ENCODE measurements at regions not wholly inside any gene's neighbourhood (a gene's known extent, or its start where the extent isn't known, plus 50 kb on each side); places are given as distances from the start of the nearest gene placed in this dataset.

DNA sequence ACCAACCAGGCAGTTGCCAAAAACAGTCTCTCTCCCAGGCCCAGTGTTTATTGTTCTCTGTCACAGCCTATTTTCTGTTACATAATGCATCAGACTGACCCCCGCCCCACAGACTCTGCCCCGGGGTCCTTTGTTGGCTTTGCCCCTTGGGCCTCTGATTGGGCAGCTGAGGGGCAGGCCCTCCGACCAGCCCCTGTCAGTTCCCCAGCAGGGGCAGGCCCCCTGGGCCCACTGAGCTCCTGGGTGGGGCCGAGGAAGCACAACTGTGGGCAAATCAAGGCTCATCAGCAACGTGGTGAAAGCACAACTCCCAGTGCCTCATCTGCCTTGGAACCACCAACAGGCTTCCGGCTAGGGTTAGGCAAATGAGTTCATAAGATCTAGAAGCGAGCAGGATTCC lies 160.1 kb upstream of the MYCN start:
- H3K27ac ChIP-seq = peak overlapping the region; percentile 31 to 57; a peak in 3 of 6 replicates
- no peak for ATAC-seq
- no peak overlapping the region for H3K4me2 ChIP-seq
- WGBS (ENCODE audit: missing lambda C conversion rate) = 50% methylated on average over 7 of the region's 7 CpGs
- ChIA-PET CTCF (no interaction called here), POLR2A (no interaction called here)
- H3K4me1 ChIP-seq = peaks cover 36% of the 10 kb centered on the region
- no peak for FAIRE-seq
- no peak for TF ChIP-seq FOSL2 (IDR thresholded peaks at IDR 0.05)
- TF ChIP-seq FOSL2 (CRISPR knock-in tag; IDR thresholded peaks at IDR 0.05) = no peak
- no peak for TF ChIP-seq JUNB (IDR thresholded peaks at IDR 0.05)
- H3K9me3 ChIP-seq = no peaks in the 10 kb centered on the region
- no peak overlapping the region for H3K4me3 ChIP-seq
- DNase-seq (ENCODE audit: low read depth in 1 of 2, low spot score in 1 of 2) = no peak

DNA sequence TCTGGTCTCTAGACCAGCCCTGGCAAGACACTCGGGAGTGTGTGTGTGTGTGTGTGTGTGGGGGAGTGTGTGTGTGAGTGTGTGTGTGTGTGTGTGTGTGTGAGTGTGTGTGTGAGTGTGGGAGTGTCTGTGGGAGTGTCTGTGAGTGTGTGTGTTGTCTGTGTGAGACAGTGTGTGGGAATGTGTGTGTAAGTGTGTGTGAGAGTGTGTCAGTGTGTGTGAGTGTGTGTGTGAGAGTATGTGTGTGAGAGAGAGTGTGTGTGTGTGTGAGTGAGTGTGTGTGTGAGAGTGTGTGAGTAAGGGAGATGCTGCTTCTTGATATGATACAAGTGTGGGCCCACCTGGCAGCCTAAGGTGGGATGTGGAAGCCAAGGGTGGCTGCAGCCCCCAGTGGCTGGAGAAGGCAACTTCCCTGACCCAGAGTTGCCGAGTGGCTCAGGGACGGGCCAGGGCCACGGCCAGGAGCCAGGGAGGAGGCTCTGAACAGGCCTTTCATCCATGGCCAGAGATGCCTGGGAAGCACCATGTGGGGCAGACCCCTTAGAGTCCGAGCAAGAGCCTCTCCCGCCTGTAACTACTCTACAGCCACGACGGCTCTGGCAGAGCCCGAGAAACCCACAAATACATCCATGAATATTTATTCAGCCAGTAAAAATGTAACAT lies 159.3 kb upstream of the MYCN start:
- peaks cover 36% of the 10 kb centered on the region for H3K4me1 ChIP-seq
- ChIA-PET CTCF (interaction anchor here (2.1 kb wide), 1 partner anchor 11 kb away, joined by 6 read pairs; no protein-coding TSS in a partner anchor), POLR2A (no interaction called here)
- DNase-seq (ENCODE audit: low read depth in 1 of 2, low spot score in 1 of 2) (peak in 1 of 2 experiments; percentile 25), ATAC-seq (peak; percentile 50 to 77; a peak in 4 of 6 replicates), FAIRE-seq (no peak)
- no peak overlapping the region for H3K4me3 ChIP-seq
- no peaks in the 10 kb centered on the region for H3K9me3 ChIP-seq
- 70% methylated on average over 9 of the region's 9 CpGs for WGBS (ENCODE audit: missing lambda C conversion rate)
- TF ChIP-seq JUNB (IDR thresholded peaks at IDR 0.05) = no peak
- TF ChIP-seq, protein P1, sequence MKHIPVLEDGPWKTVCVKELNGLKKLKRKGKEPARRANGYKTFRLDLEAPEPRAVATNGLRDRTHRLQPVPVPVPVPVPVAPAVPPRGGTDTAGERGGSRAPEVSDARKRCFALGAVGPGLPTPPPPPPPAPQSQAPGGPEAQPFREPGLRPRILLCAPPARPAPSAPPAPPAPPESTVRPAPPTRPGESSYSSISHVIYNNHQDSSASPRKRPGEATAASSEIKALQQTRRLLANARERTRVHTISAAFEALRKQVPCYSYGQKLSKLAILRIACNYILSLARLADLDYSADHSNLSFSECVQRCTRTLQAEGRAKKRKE (CRISPR knock-in tag; IDR thresholded peaks at IDR 0.05; ENCODE audit: low read depth) = no peak
- TF ChIP-seq POLR2AphosphoS2 (conservative IDR thresholded peaks at IDR 0.05; ENCODE audit: low read length) = no peak
- TF ChIP-seq, protein P2, sequence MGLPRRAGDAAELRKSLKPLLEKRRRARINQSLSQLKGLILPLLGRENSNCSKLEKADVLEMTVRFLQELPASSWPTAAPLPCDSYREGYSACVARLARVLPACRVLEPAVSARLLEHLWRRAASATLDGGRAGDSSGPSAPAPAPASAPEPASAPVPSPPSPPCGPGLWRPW (IDR thresholded peaks at IDR 0.05) = no peak
- no peak for TF ChIP-seq FOSB (CRISPR knock-in tag; IDR thresholded peaks at IDR 0.05)
- TF ChIP-seq EP300 (IDR thresholded peaks at IDR 0.05) = no peak
- TF ChIP-seq HOXB5 (CRISPR knock-in tag; IDR thresholded peaks at IDR 0.05) = no peak
- H3K4me2 ChIP-seq = peak overlapping the region; percentile 87; the same call in 2 of the 3 replicates
- peak overlapping the region; percentile 56 to 57 for H3K27ac ChIP-seq

DNA sequence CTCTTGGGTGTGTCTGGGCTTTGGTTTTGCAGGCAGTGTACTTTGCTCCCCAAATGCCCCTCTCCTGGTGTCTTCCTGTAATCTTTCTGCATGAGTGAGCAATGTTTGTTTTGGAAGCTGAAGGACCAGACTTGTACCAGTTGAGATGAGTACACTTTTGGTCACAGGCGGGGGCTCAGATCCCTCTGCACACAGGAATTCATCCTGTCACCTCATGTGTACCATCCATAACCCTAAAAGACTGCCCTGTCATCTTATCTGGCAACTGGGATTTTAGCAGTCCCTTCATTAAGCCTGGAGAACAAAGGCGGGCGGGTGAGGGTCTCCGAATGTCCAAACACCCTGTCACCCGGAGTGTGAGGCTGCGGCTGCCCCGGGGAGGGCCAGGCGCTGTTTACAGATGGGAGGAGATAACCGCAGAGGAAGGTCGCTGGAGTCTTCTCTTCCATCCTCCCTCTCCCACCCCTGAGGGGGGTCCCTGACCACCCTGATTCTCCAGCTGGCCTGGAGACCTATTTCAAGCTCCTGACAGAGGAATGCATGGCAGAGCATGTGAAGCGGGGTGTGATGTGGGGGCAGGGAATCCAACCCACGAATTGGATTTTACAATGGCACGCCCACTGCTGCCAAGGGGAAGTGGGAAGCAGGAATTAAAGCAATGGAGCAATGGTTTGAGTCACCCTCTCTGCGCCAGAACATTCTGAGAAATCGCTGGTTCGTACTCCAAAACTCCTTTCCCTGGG lies 158.2 kb upstream of the MYCN start:
- peaks cover 25% of the 10 kb centered on the region for H3K4me1 ChIP-seq
- DNase-seq (ENCODE audit: low read depth in 1 of 2, low spot score in 1 of 2) = peak; percentile 20 to 38
- H3K4me2 ChIP-seq = peak overlapping the region; percentile 87
- peak overlapping the region; percentile 70 to 75 for H3K27ac ChIP-seq
- 0 out of 2 replicates have a peak, but pooled peaks have one; percentile 13 for TF ChIP-seq JUNB (IDR thresholded peaks at IDR 0.05)
- peak; percentile 43 to 52; a peak in 3 of 5 replicates for TF ChIP-seq EP300 (IDR thresholded peaks at IDR 0.05)
- TF ChIP-seq KDM1A (IDR thresholded peaks at IDR 0.05; ENCODE audit: low read depth) = no peak
- TF ChIP-seq FOXS1 (CRISPR knock-in tag; IDR thresholded peaks at IDR 0.05) = no peak
- TF ChIP-seq MAFK (IDR thresholded peaks at IDR 0.05; ENCODE audit: partially characterized antibody) = peak; percentile 9
- TF ChIP-seq EHMT2 (IDR thresholded peaks at IDR 0.05; ENCODE audit: low read depth) = no peak
- 0 out of 5 replicates have a peak, but pooled peaks of 1 of the 2 experiments have one; percentile 27 for TF ChIP-seq JUN (IDR thresholded peaks at IDR 0.05)
- TF ChIP-seq FOSB (CRISPR knock-in tag; IDR thresholded peaks at IDR 0.05) = no peak
- ATAC-seq = peak; percentile 37 to 48; a peak in 5 of 6 replicates
- WGBS (ENCODE audit: missing lambda C conversion rate) = 15% methylated on average over 8 of the region's 16 CpGs
- no peak for FAIRE-seq
- H3K9me3 ChIP-seq = no peaks in the 10 kb centered on the region
- ChIA-PET POLR2A (no interaction called here), CTCF (interaction anchor here (0.6 to 2.1 kb wide), 4 partner anchors 12 to 96 kb away, joined by 3 to 6 read pairs (median 4); no protein-coding TSS in a partner anchor)
- peak overlapping the region; percentile 24; the same call in 1 of the 3 replicates for H3K4me3 ChIP-seq

DNA sequence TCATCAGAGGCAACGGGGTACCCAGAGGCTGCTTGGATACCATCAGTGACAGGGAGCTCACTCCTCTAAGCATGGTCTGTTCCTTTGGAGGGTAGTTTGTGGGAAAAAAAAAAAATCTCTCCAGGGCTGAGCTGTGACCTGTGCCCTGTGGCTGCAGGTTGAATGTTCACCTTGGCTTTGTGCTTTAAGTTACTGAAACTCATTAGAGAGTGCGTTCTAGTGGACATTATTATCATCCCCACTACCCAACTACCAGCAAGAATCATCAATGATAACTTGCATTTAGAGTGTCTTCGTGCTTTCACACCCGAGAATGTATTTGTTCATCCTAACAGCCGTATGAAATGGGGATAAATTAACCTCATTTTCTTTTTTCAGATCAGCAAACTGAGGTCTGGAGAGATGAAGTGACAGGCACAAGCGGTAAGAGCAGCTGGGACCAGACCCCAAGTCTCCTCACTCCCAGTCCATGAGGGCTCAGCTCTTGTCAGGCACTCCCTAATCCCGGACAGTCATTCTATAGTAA lies 157.5 kb upstream of the MYCN start:
- Histone ChIP-seq H3K4me2 (peak overlapping the region; percentile 87), H3K27ac (peak overlapping the region; percentile 70 to 75), H3K4me1 (peaks cover 25% of the 10 kb centered on the region), H3K9me3 (no peaks in the 10 kb centered on the region), H3K4me3 (no peak overlapping the region)
- TF ChIP-seq ZFP36 (IDR thresholded peaks at IDR 0.05; ENCODE audit: borderline replicate concordance, partially characterized antibody) (peak; percentile 36), BHLHE40 (IDR thresholded peaks at IDR 0.05; ENCODE audit: low read depth, low read length) (no peak)
- no peak for DNase-seq (ENCODE audit: low read depth in 1 of 2, low spot score in 1 of 2)
- no peak for FAIRE-seq
- WGBS (ENCODE audit: missing lambda C conversion rate) = 77% methylated on average over 7 of the region's 7 CpGs
- ChIA-PET POLR2A (no interaction called here), CTCF (interaction anchor here (0.6 to 2.1 kb wide), 7 partner anchors 13 to 97 kb away, joined by 3 to 6 read pairs (median 3); no protein-coding TSS in a partner anchor)
- ATAC-seq = no peak

Data from A549 (cell line).